ENCODE measurements at regions not wholly inside any gene's neighbourhood (a gene's known extent, or its start where the extent isn't known, plus 50 kb on each side); places are given as distances from the start of the nearest gene placed in this dataset.
A peak's percentile ranks its signal among the peaks of the same experiment; 100 is the strongest.

GRCh38 chr13:104785952-104786351 lies 1719.7 kb upstream of the SLC10A2 start:
- ATAC-seq (no peak), DNase-seq (ENCODE audit: low spot score) (no peak)
- H3K36me3 Mint-ChIP-seq (ENCODE audit: low read depth): peaks cover 5% of the 10 kb centered on the region; the same call in 1 of the 3 replicates
- no peak overlapping the region for H3K27ac Mint-ChIP-seq
- Histone ChIP-seq H3K4me3 (no peak overlapping the region), H2AFZ (peak overlapping the region; percentile 95; the same call in 1 of the 2 replicates), H3K4me1 (ENCODE audit: insufficient read depth) (no peaks in the 10 kb centered on the region), H3K36me3 (ENCODE audit: insufficient read depth) (no peaks in the 10 kb centered on the region; the same call in 1 of the 2 replicates), H3F3A (replicated peaks; ENCODE audit: low read depth) (no peaks in the 10 kb centered on the region), H4K20me1 (replicated peaks; ENCODE audit: insufficient read depth) (no peaks in the 10 kb centered on the region), H3K9me2 (ENCODE audit: insufficient read depth) (peaks cover 6% of the 10 kb centered on the region; the same call in 1 of the 2 replicates), H3K27ac (ENCODE audit: low read depth) (no peak overlapping the region), H3K4me2 (no peak overlapping the region), H3K79me2 (replicated peaks; ENCODE audit: insufficient read depth) (no peaks in the 10 kb centered on the region), H3K27me3 (ENCODE audit: insufficient read depth) (no peaks in the 10 kb centered on the region)
- H3K27me3 Mint-ChIP-seq (ENCODE audit: insufficient read depth, low read depth, poor library complexity): no peaks in the 10 kb centered on the region
- H3K4me1 Mint-ChIP-seq: no peaks in the 10 kb centered on the region
- no peaks in the 10 kb centered on the region for H3K9me3 Mint-ChIP-seq
- no peak overlapping the region for H3K4me3 Mint-ChIP-seq
- TF ChIP-seq EZH2 (IDR thresholded peaks at IDR 0.05; ENCODE audit: low read depth, unreplicated experiment) (no peak), ZNF331 (CRISPR knock-in tag; IDR thresholded peaks at IDR 0.05; ENCODE audit: low read depth) (no peak), CREB1 (CRISPR knock-in tag; IDR thresholded peaks at IDR 0.05; ENCODE audit: low read depth) (no peak), NANOG (IDR thresholded peaks at IDR 0.05; ENCODE audit: borderline replicate concordance) (no peak), ZNF114 (CRISPR knock-in tag; IDR thresholded peaks at IDR 0.05) (no peak), CTCF (conservative IDR thresholded peaks at IDR 0.05; ENCODE audit: low read depth in 2 of 2) (no peak), STAT1 (IDR thresholded peaks at IDR 0.05; ENCODE audit: unreplicated experiment) (no peak), ETS1 (IDR thresholded peaks at IDR 0.05) (no peak), EZH2phosphoT487 (IDR thresholded peaks at IDR 0.05; ENCODE audit: unreplicated experiment) (no peak), JUNB (IDR thresholded peaks at IDR 0.05; ENCODE audit: unreplicated experiment) (no peak), POLR2AphosphoS5 (IDR thresholded peaks at IDR 0.05; ENCODE audit: low read depth) (no peak)

- Mint-ChIP-seq H3K27ac (no peak overlapping the region), H3K4me3 (no peak overlapping the region), H3K27me3 (ENCODE audit: insufficient read depth, low read depth, poor library complexity) (no peaks in the 10 kb centered on the region), H3K9me3 (0 out of 3 replicates have a peak, but pooled peaks cover 3% of the 10 kb centered on the region), H3K4me1 (peaks cover 8% of the 10 kb centered on the region; the same call in 2 of the 3 replicates), H3K36me3 (ENCODE audit: low read depth) (peaks cover 10% of the 10 kb centered on the region)
- H3K36me3 ChIP-seq (ENCODE audit: insufficient read depth): no peaks in the 10 kb centered on the region; the same call in 1 of the 2 replicates
- no peaks in the 10 kb centered on the region for H3F3A ChIP-seq (replicated peaks; ENCODE audit: low read depth)
- TF ChIP-seq POLR2AphosphoS5 (IDR thresholded peaks at IDR 0.05; ENCODE audit: low read depth) (no peak), ETS1 (IDR thresholded peaks at IDR 0.05) (no peak), NANOG (IDR thresholded peaks at IDR 0.05; ENCODE audit: borderline replicate concordance) (no peak), ZNF331 (CRISPR knock-in tag; IDR thresholded peaks at IDR 0.05; ENCODE audit: low read depth) (no peak), CTCF (conservative IDR thresholded peaks at IDR 0.05; ENCODE audit: low read depth in 2 of 2) (no peak), JUNB (IDR thresholded peaks at IDR 0.05; ENCODE audit: unreplicated experiment) (no peak), CREB1 (CRISPR knock-in tag; IDR thresholded peaks at IDR 0.05; ENCODE audit: low read depth) (no peak)
- H3K27me3 ChIP-seq (ENCODE audit: insufficient read depth): no peaks in the 10 kb centered on the region
- H3K79me2 ChIP-seq (replicated peaks; ENCODE audit: insufficient read depth): no peaks in the 10 kb centered on the region
- H2AFZ ChIP-seq: no peak overlapping the region
- H3K27ac ChIP-seq (ENCODE audit: low read depth): no peak overlapping the region
- H3K4me3 ChIP-seq: no peak overlapping the region
- H4K20me1 ChIP-seq (replicated peaks; ENCODE audit: insufficient read depth): no peaks in the 10 kb centered on the region
- peaks cover 3% of the 10 kb centered on the region for H3K4me1 ChIP-seq (ENCODE audit: insufficient read depth)
- peaks cover 6% of the 10 kb centered on the region; the same call in 1 of the 2 replicates for H3K9me2 ChIP-seq (ENCODE audit: insufficient read depth)
- DNase-seq (ENCODE audit: low spot score) (no peak), ATAC-seq (no peak)
- H3K4me2 ChIP-seq: no peak overlapping the region
Measured at GRCh38 chr13:104784891-104785290, 1718.7 kb upstream of the SLC10A2 start.

Measured in GM23338 (cell line).